GM12872 (cell line): ENCODE measurements at regions not wholly inside any gene's neighbourhood (a gene's known extent, or its start where the extent isn't known, plus 50 kb on each side); places are given as distances from the start of the nearest gene placed in this dataset.

Source experiments
- CTCF ChIP-seq: IDR thresholded peaks from 3 replicates; pipeline ENCODE4 v1.5.1; 2011; ENCODE audit warnings: low read depth, mild to moderate bottlenecking, low read length, moderate library complexity; ENCODE audit not compliant: insufficient read depth

- no peak for TF ChIP-seq CTCF
Observed at GRCh38 chr12:90287585-90287984, 578.9 kb upstream of the ATP2B1 start.

- TF ChIP-seq CTCF = no peak
Observed at GRCh38 chr12:90281154-90281868, 572.7 kb upstream of the ATP2B1 start.

GRCh38 chr12:90280564-90281058 is 572.0 kb upstream of the ATP2B1 start:
- no peak for TF ChIP-seq CTCF

GRCh38 chr12:90280033-90280432 is 571.4 kb upstream of the ATP2B1 start:
- TF ChIP-seq CTCF = no peak

GRCh38 chr12:90275088-90275487 is 566.5 kb upstream of the ATP2B1 start:
- TF ChIP-seq CTCF = no peak

GRCh38 chr12:90274407-90274806 is 565.8 kb upstream of the ATP2B1 start:
- no peak for TF ChIP-seq CTCF

GRCh38 chr12:90268574-90268973 is 559.9 kb upstream of the ATP2B1 start:
- TF ChIP-seq CTCF = no peak

GRCh38 chr12:90262251-90262650 is 553.6 kb upstream of the ATP2B1 start:
- no peak for TF ChIP-seq CTCF
